IMR-90 (cell line): ENCODE measurements at regions not wholly inside any gene's neighbourhood (a gene's known extent, or its start where the extent isn't known, plus 50 kb on each side); places are given as distances from the start of the nearest gene placed in this dataset.

Experiments used
- ATAC-seq: fragments of 200-7000 bp; cut with Tn5 transposase; 2 replicates; pipeline ENCODE4 v1.9.1; 2020; ENCODE audit warnings: low read depth, mild to moderate bottlenecking, moderate library complexity
- BruUV-seq: library from RNA; stranded (reverse); fragments of 400-500 nt; replicated peaks from 2 replicates; lab custom pipeline; 2021; lab: Mats Ljungman, UMichigan
- CTCF ChIA-PET: fragments of 300-600 bp; formaldehyde crosslinking; extraction: SDS; loops from one replicate; lab custom pipeline; 2021; ENCODE audit warnings: antibody characterized with exemption; lab: Yijun Ruan, JAX
- POLR2A ChIA-PET: fragments of 300-600 bp; sonication (Branson Sonifier 250); formaldehyde crosslinking; loops from one replicate; lab custom pipeline; 2022; ENCODE audit warnings: antibody characterized with exemption; ENCODE audit not compliant: unreplicated experiment; lab: Charles Lee
- DNase-seq: peaks from one replicate; pipeline ENCODE4 v3.0.0; 2013
- H2AFZ ChIP-seq: replicated peaks from 2 replicates; pipeline ENCODE3; 2013; ENCODE audit warnings: low read length, mild to moderate bottlenecking; ENCODE audit not compliant: poor library complexity
- H2AK5ac ChIP-seq: 2 replicates; pipeline ENCODE4 v1.6.1; 2013; ENCODE audit warnings: low read depth, low read length, inconsistent platforms
- H2AK9ac ChIP-seq: replicated peaks from 2 replicates; pipeline ENCODE3; 2013; ENCODE audit warnings: mild to moderate bottlenecking, low read depth, low read length, moderate library complexity; ENCODE audit not compliant: poor library complexity
- H2BK120ac ChIP-seq: 2 replicates; pipeline ENCODE4 v1.6.1; 2013; ENCODE audit warnings: low read depth, low read length, inconsistent platforms
- H2BK15ac ChIP-seq: 3 replicates; pipeline ENCODE4 v1.6.1; 2013; ENCODE audit warnings: low read depth, low read length, inconsistent platforms
- H2BK20ac ChIP-seq: 2 replicates; pipeline ENCODE4 v1.6.1; 2013; ENCODE audit warnings: low read depth, mild to moderate bottlenecking, inconsistent platforms, low read length, moderate library complexity
- H2BK5ac ChIP-seq: 2 replicates; pipeline ENCODE4 v1.6.1; 2013; ENCODE audit warnings: mild to moderate bottlenecking, low read depth, low read length, inconsistent platforms; ENCODE audit not compliant: poor library complexity, severe bottlenecking
- H3K14ac ChIP-seq: replicated peaks from 2 replicates; pipeline ENCODE4 v1.6.1; 2013; ENCODE audit warnings: low read depth, low read length, inconsistent platforms
- H3K18ac ChIP-seq: 2 replicates; pipeline ENCODE4 v1.6.1; 2013; ENCODE audit warnings: low read depth, low read length, control low read depth
- H3K23ac ChIP-seq: 2 replicates; pipeline ENCODE4 v1.6.1; 2013; ENCODE audit warnings: low read depth, low read length, inconsistent platforms
- H3K27ac ChIP-seq: 2 replicates; pipeline ENCODE4 v1.5.1; 2013; ENCODE audit warnings: mild to moderate bottlenecking, control low read depth, low read length; ENCODE audit not compliant: insufficient read depth
- H3K27me3 ChIP-seq: 2 replicates; pipeline ENCODE4 v1.6.1; 2013; ENCODE audit warnings: low read length; ENCODE audit not compliant: control insufficient read depth, insufficient read depth
- H3K36me3 ChIP-seq: 2 replicates; pipeline ENCODE4 v1.6.1; 2013; ENCODE audit warnings: low read length, mixed read lengths; ENCODE audit not compliant: control insufficient read depth, insufficient read depth
- H3K4ac ChIP-seq: 2 replicates; pipeline ENCODE4 v1.6.1; 2013; ENCODE audit warnings: low read depth, low read length, inconsistent platforms
- H3K4me1 ChIP-seq: 2 replicates; pipeline ENCODE4 v1.6.1; 2013; ENCODE audit warnings: low read length, mixed read lengths; ENCODE audit not compliant: control insufficient read depth, insufficient read depth
- H3K4me2 ChIP-seq: 2 replicates; pipeline ENCODE4 v1.6.1; 2013; ENCODE audit warnings: low read depth, mild to moderate bottlenecking, control low read depth, low read length, moderate library complexity
- H3K4me3 ChIP-seq: 2 replicates; pipeline ENCODE4 v1.5.1; 2013; ENCODE audit warnings: low read depth, mild to moderate bottlenecking, control low read depth, low read length, moderate library complexity; ENCODE audit not compliant: insufficient read depth
- H3K56ac ChIP-seq: 2 replicates; pipeline ENCODE4 v1.6.1; 2013; ENCODE audit warnings: low read length, inconsistent platforms; ENCODE audit not compliant: insufficient read depth; ENCODE audit errors: extremely low read depth
- H3K79me1 ChIP-seq, 2 experiments: 2 replicates each; pipeline ENCODE4 v1.6.1; 2013; ENCODE audit warnings: low read length in 2 of 2, inconsistent platforms in 1 of 2, low read depth in 1 of 2
- H3K9ac ChIP-seq: 2 replicates; pipeline ENCODE4 v1.6.1; 2013; ENCODE audit warnings: low read depth, low read length, control low read depth
- H3K9me1 ChIP-seq: 2 replicates; pipeline ENCODE4 v1.6.1; 2013; ENCODE audit warnings: low read length, inconsistent platforms; ENCODE audit not compliant: insufficient read depth
- H3K9me3 ChIP-seq: 2 replicates; pipeline ENCODE4 v1.6.1; 2013; ENCODE audit warnings: low read length; ENCODE audit not compliant: control insufficient read depth, insufficient read depth
- H4K20me1 ChIP-seq: 2 replicates; pipeline ENCODE4 v1.6.1; 2013; ENCODE audit warnings: low read length, inconsistent platforms; ENCODE audit not compliant: insufficient read depth
- H4K5ac ChIP-seq: 2 replicates; pipeline ENCODE4 v1.6.1; 2013; ENCODE audit warnings: mild to moderate bottlenecking, low read depth, low read length, control low read depth
- H4K8ac ChIP-seq, 2 experiments: 2 replicates each; pipeline ENCODE4 v1.6.1; 2013; ENCODE audit warnings: low read depth in 2 of 2, low read length in 2 of 2, control low read depth in 1 of 2, inconsistent platforms in 1 of 2
- H4K91ac ChIP-seq: 2 replicates; pipeline ENCODE4 v1.6.1; 2013; ENCODE audit warnings: low read depth, low read length, inconsistent platforms; ENCODE audit not compliant: insufficient read depth
- BHLHE40 ChIP-seq: fragments of 150-350 bp; IDR thresholded peaks from 2 replicates; pipeline ENCODE4 v1.6.1; 2016; ENCODE audit warnings: mild to moderate bottlenecking, low read depth, low read length
- CEBPB ChIP-seq: IDR thresholded peaks from 2 replicates; pipeline ENCODE4 v1.6.1; 2012; ENCODE audit warnings: low read depth, low read length, improper control_type of control experiment
- CHD1 ChIP-seq: IDR thresholded peaks from 2 replicates; pipeline ENCODE4 v1.6.1; 2012; ENCODE audit warnings: low read depth, low read length, improper control_type of control experiment
- CTCF ChIP-seq: conservative IDR thresholded peaks from 2 replicates; pipeline ENCODE4 v1.5.1; 2012; ENCODE audit warnings: mild to moderate bottlenecking, low read depth, low read length, improper control_type of control experiment
- ELK1 ChIP-seq: fragments of 150-350 bp; IDR thresholded peaks from 2 replicates; pipeline ENCODE4 v1.6.1; 2016; ENCODE audit warnings: low read depth, mild to moderate bottlenecking, low read length, moderate library complexity, borderline replicate concordance
- FOS ChIP-seq: fragments of 150-350 bp; IDR thresholded peaks from 2 replicates; pipeline ENCODE4 v1.6.1; 2016; ENCODE audit warnings: low read depth, low read length
- MAFK ChIP-seq: IDR thresholded peaks from 2 replicates; pipeline ENCODE4 v1.6.1; 2012; ENCODE audit warnings: low read depth, low read length, improper control_type of control experiment
- MAZ ChIP-seq: IDR thresholded peaks from 2 replicates; pipeline ENCODE4 v1.6.1; 2012; ENCODE audit warnings: low read depth, mild to moderate bottlenecking, low read length, improper control_type of control experiment, moderate library complexity, borderline replicate concordance
- MXI1 ChIP-seq: IDR thresholded peaks from 2 replicates; pipeline ENCODE4 v1.6.1; 2012; ENCODE audit warnings: low read depth, mild to moderate bottlenecking, low read length, moderate library complexity, borderline replicate concordance
- NFE2L2 ChIP-seq: fragments of 150-350 bp; IDR thresholded peaks from 2 replicates; pipeline ENCODE4 v1.6.1; 2016; ENCODE audit warnings: low read depth, mild to moderate bottlenecking, low read length
- POLR2A ChIP-seq: IDR thresholded peaks from 2 replicates; pipeline ENCODE4 v1.6.1; 2012; ENCODE audit warnings: mild to moderate bottlenecking, low read depth, low read length
- RAD21 ChIP-seq: IDR thresholded peaks from 2 replicates; pipeline ENCODE4 v1.6.1; 2012; ENCODE audit warnings: low read length, improper control_type of control experiment
- RCOR1 ChIP-seq: IDR thresholded peaks from 2 replicates; pipeline ENCODE4 v1.6.1; 2012; ENCODE audit warnings: mild to moderate bottlenecking, low read length, improper control_type of control experiment; ENCODE audit not compliant: insufficient replicate concordance
- RFX5 ChIP-seq: IDR thresholded peaks from 2 replicates; pipeline ENCODE4 v1.8.0; 2012; ENCODE audit warnings: low read depth, mild to moderate bottlenecking, low read length, moderate library complexity
- SMC3 ChIP-seq: fragments of 150-350 bp; IDR thresholded peaks from 2 replicates; pipeline ENCODE4 v1.6.1; 2016; ENCODE audit warnings: low read depth, mild to moderate bottlenecking, antibody characterized with exemption, low read length, moderate library complexity
- USF2 ChIP-seq: fragments of 150-350 bp; IDR thresholded peaks from 2 replicates; pipeline ENCODE4 v1.6.1; 2017; ENCODE audit warnings: mild to moderate bottlenecking, antibody characterized with exemption, low read length, low read depth
- WGBS, 2 experiments: methylation state at CpG; one replicate each; pipeline versions ENCODE4 v1.1.5 to v1.1.7; 2013; ENCODE audit warnings: missing lambda C conversion rate in 2 of 2; ENCODE audit not compliant: insufficient read length in 1 of 2; ENCODE audit errors: extremely low coverage in 2 of 2; 5-methylcytosine and 5-hydroxymethylcytosine counted together
- dilution Hi-C: fragments of 300-500 bp; cut with HindIII; formaldehyde crosslinking; loops from one replicate; pipeline ENCODE4 v1.14.3; 2018; ENCODE audit warnings: low sequenced_read_pairs; ENCODE audit not compliant: unreplicated experiment
- in situ Hi-C: fragments of 300-500 bp; cut with MboI; formaldehyde crosslinking; loops from 3 replicates; pipeline ENCODE4 v1.14.3; 2019; ENCODE audit warnings: low sequenced_read_pairs, inconsistent platforms, mixed read lengths
- intact Hi-C: fragments of 100-400 bp; cut with micrococcal nuclease; formaldehyde crosslinking; loops from 2 replicates; pipeline ENCODE4 v1.10.0; 2022

- in situ Hi-C loops, result no loop called here
- Histone ChIP-seq H3K4ac (no peak overlapping the region), H3K9me3 (peaks cover 4% of the 10 kb centered on the region), H2BK5ac (no peak overlapping the region), H3K23ac (no peak overlapping the region), H2BK20ac (no peak overlapping the region), H3K4me1 (no peaks in the 10 kb centered on the region), H3K18ac (no peak overlapping the region), H3K4me3 (no peak overlapping the region), H4K91ac (no peak overlapping the region), H2BK120ac (no peak overlapping the region), H2BK15ac (no peak overlapping the region), H4K20me1 (no peaks in the 10 kb centered on the region), H3K79me1 (no peaks in the 10 kb centered on the region), H2AK9ac (no peak overlapping the region), H3K14ac (no peak overlapping the region), H3K9ac (no peak overlapping the region), H4K5ac (no peak overlapping the region), H3K56ac (no peak overlapping the region), H2AK5ac (no peak overlapping the region), H3K36me3 (no peaks in the 10 kb centered on the region), H2AFZ (no peak overlapping the region), H4K8ac (no peak overlapping the region), H3K4me2 (no peak overlapping the region), H3K27ac (no peak overlapping the region), H3K9me1 (no peaks in the 10 kb centered on the region), H3K27me3 (no peaks in the 10 kb centered on the region)
- intact Hi-C loops, result no loop called here
- no TSS peak for BruUV-seq
- no peak for TF ChIP-seq MAZ
- no peak for TF ChIP-seq RAD21
- no peak for TF ChIP-seq MXI1
- no peak for TF ChIP-seq ELK1
- no peak for TF ChIP-seq CEBPB
- no peak for TF ChIP-seq USF2
- no peak for TF ChIP-seq MAFK
- TF ChIP-seq CTCF, result no peak
- no peak for TF ChIP-seq CHD1
- TF ChIP-seq BHLHE40, result no peak
- TF ChIP-seq NFE2L2, result no peak
- no peak for TF ChIP-seq RFX5
- TF ChIP-seq SMC3, result no peak
- TF ChIP-seq FOS, result no peak
- TF ChIP-seq POLR2A, result no peak
- TF ChIP-seq RCOR1, result no peak
- dilution Hi-C loops, result no loop called here
- POLR2A ChIA-PET, result no interaction called here
- WGBS, 2 experiments, result no CpG with 5 or more reads among the region's 3 CpGs
- CTCF ChIA-PET, result no interaction called here
- ATAC-seq, result no peak
- DNase-seq, result no peak
Measured at GRCh38 chr2:211241891-211242290, 685.5 kb downstream of the CPS1 start.
